ENCODE measurements at regions not wholly inside any gene's neighbourhood (a gene's known extent, or its start where the extent isn't known, plus 50 kb on each side); places are given as distances from the start of the nearest gene placed in this dataset.
"Not testable (repeated sequence)": the region's sequence is repeated elsewhere in the genome, so short reads cannot be mapped to it uniquely, and the experiment has no call there.

DNA sequence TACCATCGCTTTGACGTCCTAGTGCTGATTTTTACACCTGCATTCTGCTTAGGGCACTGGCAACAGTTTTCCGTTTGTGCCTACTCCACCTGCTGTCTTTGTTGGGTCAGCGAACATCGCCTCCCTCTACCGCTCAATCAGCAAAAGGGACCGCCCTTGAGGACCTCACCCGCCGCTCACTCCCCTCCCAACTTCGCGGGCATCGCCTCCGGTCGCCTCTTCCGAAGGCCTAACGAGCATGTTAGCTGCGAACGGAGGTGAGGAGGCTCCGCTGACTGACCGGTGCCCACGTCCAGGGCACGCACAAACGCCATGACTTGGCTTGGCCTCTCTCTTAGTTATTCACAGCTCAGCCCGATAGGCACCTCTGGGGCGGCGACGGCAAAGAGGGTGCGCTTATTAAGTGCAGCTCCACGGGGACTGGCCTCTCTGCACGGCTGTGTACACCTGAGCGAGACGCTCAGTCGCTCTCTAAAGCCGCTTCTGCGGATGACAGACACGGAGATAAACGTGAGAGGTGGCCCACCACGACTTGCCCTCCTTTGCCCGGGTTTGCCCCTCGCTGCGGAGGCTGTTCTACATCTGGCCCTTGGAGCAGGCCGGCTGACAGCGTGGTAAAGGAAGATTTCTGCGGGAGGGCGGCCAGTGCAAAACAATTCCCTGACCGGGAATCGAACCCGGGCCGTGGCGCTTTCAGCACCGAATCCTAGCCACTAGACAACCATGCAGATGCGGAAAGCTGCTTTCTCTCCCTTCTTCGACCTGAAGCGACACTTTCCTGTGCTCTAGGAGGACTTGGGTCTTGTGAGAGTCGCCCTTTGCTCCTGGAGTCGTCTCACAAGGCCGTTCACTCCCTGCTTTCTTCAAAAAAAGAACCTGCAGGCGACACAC lies 81.6 kb upstream of the FCGR1A start:
- not testable (repeated sequence) for DNase-seq

GRCh38 chr1:149708192-149708853 lies 74.2 kb upstream of the FCGR1A start:
- peak; percentile 36 to 62 for DNase-seq

- DNase-seq, result not testable (repeated sequence)
Observed at GRCh38 chr1:149711651-149712050, 70.8 kb upstream of the FCGR1A start.

DNA sequence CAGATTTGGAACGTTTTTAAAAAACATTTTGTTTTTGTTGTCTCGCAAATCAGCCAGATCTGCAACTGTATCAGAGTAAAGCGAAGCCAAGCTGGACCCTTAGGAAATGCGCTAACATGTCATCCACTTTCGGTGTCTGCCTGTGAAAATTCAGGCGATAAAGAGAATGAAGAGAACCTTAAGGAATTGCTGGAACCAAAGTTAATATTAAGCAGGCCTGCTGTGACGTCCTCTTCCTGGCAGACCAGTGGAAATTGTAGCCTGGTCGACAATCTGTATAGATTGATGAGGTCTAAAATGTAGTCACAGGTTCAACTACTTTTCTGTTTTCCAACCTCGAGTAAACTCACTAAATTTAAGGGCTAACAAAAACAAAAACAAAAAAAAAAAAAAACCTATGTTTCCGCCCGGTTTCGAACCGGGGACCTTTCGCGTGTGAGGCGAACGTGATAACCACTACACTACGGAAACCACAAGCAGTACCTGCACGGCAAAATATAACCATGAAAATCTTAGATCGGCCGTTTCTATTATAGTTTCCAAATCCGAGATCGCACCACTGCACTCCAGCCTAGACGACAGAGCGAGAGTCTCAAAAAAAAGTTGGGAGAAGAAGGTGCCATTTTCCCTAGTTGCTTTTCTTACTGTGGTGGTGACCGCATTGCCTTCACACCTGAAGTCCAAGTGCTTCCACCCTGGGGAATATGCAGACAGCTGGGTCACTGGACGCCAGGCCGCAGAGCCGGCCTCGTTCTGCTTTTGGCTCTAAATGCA lies 70.2 kb upstream of the FCGR1A start:
- peak; percentile 0 to 1 for DNase-seq

- not testable (repeated sequence) for DNase-seq
Observed at GRCh38 chr1:149713513-149713912, 69.0 kb upstream of the FCGR1A start.

DNA sequence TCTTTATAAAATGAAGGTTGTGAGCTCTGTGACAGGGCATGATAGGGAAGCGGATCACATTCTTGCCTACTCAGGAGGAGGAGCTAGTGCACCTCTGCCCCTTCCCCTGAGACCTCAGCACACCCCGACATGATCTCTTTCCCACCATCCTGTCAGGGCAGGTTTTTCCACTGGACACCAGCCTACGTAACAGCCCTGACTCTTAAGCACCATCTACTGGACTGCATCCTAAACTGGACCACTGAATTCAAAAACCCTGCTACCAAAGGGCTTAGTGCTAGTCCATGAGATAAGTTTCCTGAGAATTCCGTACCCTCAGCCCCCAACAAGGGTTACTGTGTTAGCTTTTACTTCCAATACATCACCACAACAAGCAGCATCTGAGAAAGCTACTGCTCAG lies 68.5 kb upstream of the FCGR1A start:
- DNase-seq, result not testable (repeated sequence)

DNA sequence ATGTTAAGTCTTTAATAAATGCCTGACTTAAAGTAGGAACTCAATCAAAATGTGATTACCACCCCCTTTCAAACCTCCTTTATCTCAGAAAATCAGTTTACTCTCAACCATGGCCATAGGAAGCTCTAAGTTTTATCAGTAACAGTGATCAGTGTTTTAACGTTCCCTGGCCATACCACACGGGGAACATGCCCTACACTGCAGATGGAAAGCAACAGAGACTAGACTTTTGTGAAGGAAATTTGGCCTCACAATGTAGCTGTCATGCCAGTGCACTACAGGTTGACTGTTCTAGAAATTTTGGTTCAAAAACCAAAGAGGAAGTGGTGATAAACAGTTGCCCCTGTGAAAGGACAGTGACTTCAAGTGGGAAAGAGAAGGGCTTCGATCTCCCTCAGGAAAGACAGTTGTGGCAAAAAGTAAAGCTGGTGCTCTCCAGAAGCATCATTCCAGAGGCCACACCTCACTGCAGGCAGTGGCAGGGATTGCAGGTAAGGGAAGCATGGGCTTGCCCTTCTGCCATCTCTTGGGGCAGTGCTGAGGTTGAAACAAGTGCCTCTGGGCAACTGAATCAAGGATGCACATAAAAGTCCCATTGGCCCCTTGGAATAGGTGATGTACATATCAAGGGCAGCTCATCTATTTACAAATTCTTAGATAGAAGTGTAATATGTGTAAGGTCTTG lies 57.7 kb upstream of the FCGR1A start:
- DNase-seq, result not testable (repeated sequence)

- not testable (repeated sequence) for DNase-seq
Observed at GRCh38 chr1:149726688-149727087, 55.8 kb upstream of the FCGR1A start.

DNA sequence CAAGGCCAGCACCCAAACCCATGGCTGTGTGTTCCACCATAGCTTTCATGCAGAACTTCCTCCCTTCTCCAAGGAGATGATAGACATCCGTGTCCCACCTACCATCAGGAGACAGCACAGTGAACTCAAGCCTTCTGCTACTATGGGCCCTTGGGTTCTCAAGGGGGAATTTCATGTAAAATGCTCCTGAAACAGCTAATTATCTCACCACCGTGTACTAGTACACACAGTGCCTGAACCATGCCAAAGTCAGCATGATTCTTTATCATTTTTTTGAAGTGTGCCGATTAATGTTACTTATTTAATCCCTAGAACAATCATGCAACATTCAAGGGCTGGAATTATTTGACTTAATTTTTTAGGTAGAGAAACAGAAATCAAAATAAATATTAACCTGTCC lies 53.9 kb upstream of the FCGR1A start:
- DNase-seq, result not testable (repeated sequence)
